ENCODE measurements at regions not wholly inside any gene's neighbourhood (a gene's known extent, or its start where the extent isn't known, plus 50 kb on each side); places are given as distances from the start of the nearest gene placed in this dataset.

DNA sequence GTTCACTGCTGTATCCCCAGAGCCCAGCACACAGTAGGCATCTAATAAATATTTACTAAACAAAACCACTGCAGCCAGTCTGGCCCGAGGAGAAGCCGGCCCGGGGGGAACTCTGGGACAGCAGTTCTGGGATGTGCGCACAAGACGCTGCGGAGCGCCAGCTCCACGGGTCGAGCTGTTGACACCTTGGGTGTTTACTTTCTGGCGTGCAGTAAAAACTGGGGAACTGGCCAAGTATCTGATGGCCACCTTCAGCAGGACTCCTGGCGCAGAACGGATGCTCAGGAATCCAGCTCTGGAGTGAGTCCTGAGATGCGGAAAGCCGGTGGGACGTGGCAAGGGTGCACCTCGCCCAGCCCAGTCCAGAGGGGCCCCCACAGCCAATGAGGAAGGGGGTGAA is 65.6 kb downstream of the NCOR2 start:
- Histone ChIP-seq H3K4me3 (ENCODE audit: low read length) (no peak overlapping the region), H3K4me2 (ENCODE audit: low read length) (no peak overlapping the region), H2AFZ (ENCODE audit: low read depth, low read length) (no peak overlapping the region), H3K36me3 (replicated peaks; ENCODE audit: low read depth, low read length) (no peaks in the 10 kb centered on the region), H3K79me2 (ENCODE audit: low read length) (peaks cover 91% of the 10 kb centered on the region), H3K9me3 (ENCODE audit: insufficient read depth, low read length) (no peaks in the 10 kb centered on the region), H3K27me3 (ENCODE audit: low read depth, low read length) (no peaks in the 10 kb centered on the region), H3K27ac (ENCODE audit: low read length) (no peak overlapping the region), H4K20me1 (ENCODE audit: insufficient read depth, low read length) (peaks cover 100% of the 10 kb centered on the region), H3K9ac (ENCODE audit: low read length) (no peak overlapping the region), H3K4me1 (ENCODE audit: low read length) (no peaks in the 10 kb centered on the region)
- TF ChIP-seq CTCF (IDR thresholded peaks at IDR 0.05; ENCODE audit: low read depth, low read length) (no peak), EZH2phosphoT487 (IDR thresholded peaks at IDR 0.05; ENCODE audit: low read depth) (no peak)

- Histone ChIP-seq H3K36me3 (replicated peaks; ENCODE audit: low read depth, low read length) (no peaks in the 10 kb centered on the region), H3K9ac (ENCODE audit: low read length) (no peak overlapping the region), H3K4me2 (ENCODE audit: low read length) (no peak overlapping the region), H3K4me1 (ENCODE audit: low read length) (no peaks in the 10 kb centered on the region), H4K20me1 (ENCODE audit: insufficient read depth, low read length) (peaks cover 100% of the 10 kb centered on the region), H3K27ac (ENCODE audit: low read length) (no peak overlapping the region), H3K9me3 (ENCODE audit: insufficient read depth, low read length) (no peaks in the 10 kb centered on the region), H2AFZ (ENCODE audit: low read depth, low read length) (no peak overlapping the region), H3K27me3 (ENCODE audit: low read depth, low read length) (no peaks in the 10 kb centered on the region), H3K4me3 (ENCODE audit: low read length) (no peak overlapping the region), H3K79me2 (ENCODE audit: low read length) (peaks cover 90% of the 10 kb centered on the region)
- no peak for TF ChIP-seq CTCF (IDR thresholded peaks at IDR 0.05; ENCODE audit: low read depth, low read length)
- no peak for TF ChIP-seq EZH2phosphoT487 (IDR thresholded peaks at IDR 0.05; ENCODE audit: low read depth)
Observed at GRCh38 chr12:124501112-124501561, 66.3 kb downstream of the NCOR2 start.

DNA sequence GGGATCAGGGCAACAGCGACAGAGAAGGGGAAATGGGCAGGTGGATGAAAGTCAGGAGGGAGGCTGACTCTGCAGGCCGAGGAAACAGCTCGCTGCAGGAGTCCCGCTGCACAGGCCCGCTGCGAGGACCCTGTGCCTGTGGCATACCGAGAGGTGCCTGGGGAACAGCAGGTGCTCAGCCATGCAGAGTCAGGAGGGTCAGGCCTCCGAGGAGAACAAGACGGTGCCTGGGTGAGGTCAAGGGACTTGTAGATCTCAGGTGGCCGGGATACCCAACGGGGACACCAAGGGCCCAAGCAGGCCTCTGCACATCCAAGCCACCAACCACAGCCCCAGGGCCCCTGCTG is 67.5 kb downstream of the NCOR2 start:
- H3K27ac ChIP-seq (ENCODE audit: low read length): no peak overlapping the region
- no peaks in the 10 kb centered on the region for H3K27me3 ChIP-seq (ENCODE audit: low read depth, low read length)
- peaks cover 3% of the 10 kb centered on the region for H3K36me3 ChIP-seq (replicated peaks; ENCODE audit: low read depth, low read length)
- peaks cover 100% of the 10 kb centered on the region for H4K20me1 ChIP-seq (ENCODE audit: insufficient read depth, low read length)
- peaks cover 4% of the 10 kb centered on the region for H3K4me1 ChIP-seq (ENCODE audit: low read length)
- no peak overlapping the region for H3K4me2 ChIP-seq (ENCODE audit: low read length)
- peaks cover 85% of the 10 kb centered on the region for H3K79me2 ChIP-seq (ENCODE audit: low read length)
- TF ChIP-seq CTCF (IDR thresholded peaks at IDR 0.05; ENCODE audit: low read depth, low read length) (no peak), EZH2phosphoT487 (IDR thresholded peaks at IDR 0.05; ENCODE audit: low read depth) (no peak)
- H2AFZ ChIP-seq (ENCODE audit: low read depth, low read length): no peak overlapping the region
- H3K4me3 ChIP-seq (ENCODE audit: low read length): no peak overlapping the region
- H3K9me3 ChIP-seq (ENCODE audit: insufficient read depth, low read length): no peaks in the 10 kb centered on the region
- no peak overlapping the region for H3K9ac ChIP-seq (ENCODE audit: low read length)

- peaks cover 83% of the 10 kb centered on the region for H3K79me2 ChIP-seq (ENCODE audit: low read length)
- no peak overlapping the region for H3K4me2 ChIP-seq (ENCODE audit: low read length)
- no peak overlapping the region for H2AFZ ChIP-seq (ENCODE audit: low read depth, low read length)
- H4K20me1 ChIP-seq (ENCODE audit: insufficient read depth, low read length): peaks cover 100% of the 10 kb centered on the region
- H3K36me3 ChIP-seq (replicated peaks; ENCODE audit: low read depth, low read length): peaks cover 9% of the 10 kb centered on the region
- no peak for TF ChIP-seq EZH2phosphoT487 (IDR thresholded peaks at IDR 0.05; ENCODE audit: low read depth)
- no peak; the same call in 1 of the 2 replicates for TF ChIP-seq CTCF (IDR thresholded peaks at IDR 0.05; ENCODE audit: low read depth, low read length)
- H3K27ac ChIP-seq (ENCODE audit: low read length): no peak overlapping the region
- no peak overlapping the region for H3K4me3 ChIP-seq (ENCODE audit: low read length)
- H3K27me3 ChIP-seq (ENCODE audit: low read depth, low read length): no peaks in the 10 kb centered on the region
- no peak overlapping the region for H3K9ac ChIP-seq (ENCODE audit: low read length)
- H3K9me3 ChIP-seq (ENCODE audit: insufficient read depth, low read length): no peaks in the 10 kb centered on the region
- peaks cover 10% of the 10 kb centered on the region for H3K4me1 ChIP-seq (ENCODE audit: low read length)
Observed at GRCh38 chr12:124499190-124499753, 68.1 kb downstream of the NCOR2 start.

All from OCI-LY3 (cell line).